HG02852 (cell line): ENCODE measurements at regions not wholly inside any gene's neighbourhood (a gene's known extent, or its start where the extent isn't known, plus 50 kb on each side); places are given as distances from the start of the nearest gene placed in this dataset.

Source experiments
- ATAC-seq: cut with Tn5 transposase; IDR thresholded peaks from one replicate; pipeline ENCODE4 v1.9.1; 2021; ENCODE audit warnings: mild to moderate bottlenecking, moderate library complexity; ENCODE audit not compliant: unreplicated experiment

DNA sequence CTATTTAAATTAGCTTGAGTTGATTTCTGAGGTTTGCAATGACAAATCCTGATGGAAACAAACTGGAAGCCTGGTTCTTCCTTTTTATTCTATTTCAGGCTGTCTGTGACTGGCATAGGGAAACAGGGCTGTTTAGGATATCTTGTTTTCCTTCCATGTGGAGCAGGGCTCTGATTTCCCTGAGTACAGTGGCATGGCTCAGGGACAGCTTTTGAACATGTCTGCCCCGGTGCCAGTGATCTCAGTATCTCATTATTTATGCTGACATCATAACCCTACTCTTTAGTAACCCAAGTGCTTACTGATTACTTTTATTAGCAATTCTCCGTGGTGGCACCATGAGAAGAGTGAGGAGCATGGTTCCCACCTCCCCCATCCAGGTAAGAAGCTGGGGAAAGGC, 720.3 kb downstream of the GALR1 start:
- no peak for ATAC-seq

- ATAC-seq, result no peak
Measured at GRCh38 chr18:77970814-77971213, 721.2 kb downstream of the GALR1 start.

- ATAC-seq, result no peak
Measured at GRCh38 chr18:77973745-77974144, 724.1 kb downstream of the GALR1 start.

- ATAC-seq, result no peak
Measured at GRCh38 chr18:77974329-77974728, 724.7 kb downstream of the GALR1 start.

GRCh38 chr18:77977331-77977730, 727.7 kb downstream of the GALR1 start:
- no peak for ATAC-seq

GRCh38 chr18:77980275-77980674, 730.6 kb downstream of the GALR1 start:
- ATAC-seq, result no peak

- ATAC-seq, result no peak
Measured at GRCh38 chr18:77981874-77982273, 732.2 kb downstream of the GALR1 start.

DNA sequence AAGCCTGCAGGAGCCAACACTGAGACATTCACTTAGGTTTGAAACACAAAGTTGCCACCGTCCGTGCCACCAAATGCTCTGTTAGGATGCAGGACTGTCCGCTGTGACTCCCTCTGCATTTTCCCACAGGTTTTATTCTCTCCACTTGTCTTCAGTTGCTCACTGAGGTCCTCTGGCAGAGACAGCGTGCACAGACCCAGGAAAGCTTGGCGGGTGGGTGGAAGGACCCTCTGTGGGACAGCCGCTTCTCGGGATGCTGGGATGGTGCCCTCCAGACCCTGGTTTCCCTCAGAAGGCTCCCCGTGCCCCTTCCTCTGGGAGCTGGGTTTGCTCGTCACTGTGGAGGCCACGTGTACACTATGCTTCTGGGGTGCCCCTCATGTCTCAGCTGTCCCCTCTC, 733.6 kb downstream of the GALR1 start:
- ATAC-seq, result no peak

GRCh38 chr18:77984178-77984577, 734.5 kb downstream of the GALR1 start:
- no peak for ATAC-seq

DNA sequence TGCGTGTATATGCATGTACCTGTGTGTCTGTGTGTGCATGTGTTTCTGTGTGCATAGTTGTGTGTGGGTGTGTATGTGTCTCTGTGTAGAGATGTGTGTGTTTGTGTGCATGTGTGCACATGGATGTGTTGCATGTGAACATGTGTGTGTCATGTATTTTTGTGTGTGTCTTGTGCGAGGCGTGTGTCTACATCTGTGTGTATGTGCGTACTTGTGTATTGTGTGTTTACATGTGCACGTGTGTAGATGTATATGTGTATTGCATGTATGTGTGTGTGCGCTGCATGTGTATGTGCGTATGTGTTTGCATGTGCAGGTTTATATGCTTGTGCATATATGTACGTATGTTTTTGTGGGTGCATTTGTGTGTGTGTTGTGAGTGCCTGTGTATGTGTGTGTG, 735.2 kb downstream of the GALR1 start:
- no peak for ATAC-seq

- ATAC-seq, result no peak
Measured at GRCh38 chr18:77985526-77986281, 736.1 kb downstream of the GALR1 start.

- no peak for ATAC-seq
Measured at GRCh38 chr18:77990131-77990530, 740.5 kb downstream of the GALR1 start.

DNA sequence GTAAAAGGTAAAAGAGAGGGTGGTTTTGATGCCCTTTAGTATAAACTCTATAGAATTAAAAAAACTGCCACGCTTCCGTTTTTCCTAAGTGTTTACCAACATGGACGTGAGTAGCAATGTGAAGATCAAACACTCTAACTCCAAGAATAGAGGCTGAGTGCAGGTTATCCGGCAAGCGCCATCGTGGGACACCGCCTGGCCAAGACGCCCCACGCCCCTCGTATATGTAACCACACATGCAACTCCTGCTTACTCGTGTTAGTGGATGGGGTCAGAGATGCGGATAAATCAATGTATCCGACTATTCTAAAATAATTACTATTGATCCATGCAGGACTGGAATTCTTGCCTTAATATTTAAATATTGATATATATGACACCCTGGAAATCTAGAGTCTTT, 741.3 kb downstream of the GALR1 start:
- ATAC-seq, result no peak

DNA sequence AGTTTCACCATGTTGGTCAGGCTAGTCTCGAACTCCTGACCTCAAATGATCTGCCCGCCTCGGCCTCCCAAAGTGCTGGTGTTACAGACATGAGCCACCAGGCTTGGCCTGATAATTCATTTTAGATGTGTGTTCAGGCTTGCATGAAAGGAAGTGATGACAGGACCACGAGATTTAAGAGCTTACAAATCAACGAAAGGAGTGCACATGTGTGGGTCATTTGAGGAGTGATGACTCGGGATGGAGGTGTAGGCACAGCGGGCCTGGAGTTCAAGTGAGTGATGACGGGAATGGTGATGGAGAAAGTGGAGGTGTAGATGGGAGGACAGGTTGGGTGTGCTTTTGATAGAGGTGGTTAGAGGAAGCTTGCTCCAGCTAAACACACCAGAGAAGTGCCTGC, 742.4 kb downstream of the GALR1 start:
- ATAC-seq, result no peak

GRCh38 chr18:77993188-77993981, 743.7 kb downstream of the GALR1 start:
- ATAC-seq, result no peak

GRCh38 chr18:77995593-77995992, 745.9 kb downstream of the GALR1 start:
- no peak for ATAC-seq

GRCh38 chr18:77996737-77997136, 747.1 kb downstream of the GALR1 start:
- no peak for ATAC-seq

GRCh38 chr18:78001811-78002210, 752.2 kb downstream of the GALR1 start:
- no peak for ATAC-seq

DNA sequence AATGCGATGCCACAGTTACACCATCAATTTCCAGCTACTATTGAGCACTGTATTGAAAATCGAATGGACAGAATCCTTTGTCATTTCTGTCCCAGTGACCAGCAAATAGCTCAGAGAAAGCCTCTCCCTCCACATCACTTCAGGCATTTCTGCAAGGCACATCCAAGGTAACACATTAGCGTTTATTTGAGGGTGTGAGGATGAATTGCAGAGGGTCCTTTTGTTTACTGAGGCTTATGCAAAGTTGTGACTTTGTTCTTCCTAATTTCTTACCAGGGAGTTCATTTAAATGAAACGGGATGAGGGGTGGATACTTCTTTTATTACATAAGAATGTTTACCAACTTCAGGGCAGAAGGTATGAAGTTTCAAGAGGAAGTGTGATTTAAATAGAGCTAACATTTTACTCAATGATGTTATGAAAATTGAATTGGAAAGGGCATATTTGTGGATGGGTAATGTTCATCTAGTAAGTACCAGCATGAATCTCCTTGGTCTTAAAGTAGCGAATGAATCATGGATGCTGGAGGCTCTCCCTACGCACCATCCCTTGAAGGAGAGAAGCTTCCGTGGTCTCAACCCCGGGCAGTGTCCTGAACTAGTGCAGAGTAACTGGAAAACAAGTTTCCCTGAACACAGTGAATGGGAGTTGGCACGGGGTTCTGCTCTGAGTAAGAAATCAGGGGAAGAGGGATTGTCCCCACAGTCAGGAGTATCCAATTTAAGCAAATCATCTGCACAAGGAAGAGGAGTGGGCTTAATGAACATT, 756.5 kb downstream of the GALR1 start:
- ATAC-seq, result no peak

DNA sequence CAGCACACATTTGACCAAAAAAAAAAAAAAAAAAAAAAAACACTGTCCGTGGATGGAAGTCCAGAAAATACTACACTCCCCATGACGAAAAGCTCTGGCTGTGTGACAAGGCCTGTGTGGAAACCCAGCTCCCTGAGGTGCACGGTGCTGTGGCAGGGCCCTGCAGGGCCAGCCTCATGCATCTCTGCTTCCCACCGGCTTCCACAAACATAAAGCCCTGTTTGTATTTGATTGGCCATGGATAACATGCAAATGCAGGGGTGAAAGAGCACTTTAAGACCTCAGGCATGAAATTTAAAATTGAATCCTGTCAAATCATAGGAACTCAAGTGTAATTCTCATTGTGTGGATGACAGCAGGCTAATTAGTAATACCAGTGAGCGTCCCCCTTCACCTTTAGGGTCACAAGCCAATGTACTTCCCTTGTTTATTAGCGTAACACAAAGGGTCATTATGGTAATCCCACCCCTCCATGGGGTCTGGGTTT, 757.2 kb downstream of the GALR1 start:
- ATAC-seq, result no peak

- ATAC-seq, result no peak
Measured at GRCh38 chr18:78010363-78010762, 760.7 kb downstream of the GALR1 start.
